Transverse colon (tissue), 3 donors: ENCODE measurements at regions not wholly inside any gene's neighbourhood (a gene's known extent, or its start where the extent isn't known, plus 50 kb on each side); places are given as distances from the start of the nearest gene placed in this dataset.

Experiments
- CTCF ChIP-seq, 5 experiments: fragments of 200-600 bp in 3 of 5; fragments of 450-650 bp in 2 of 5; sonication (generic) in 3 of 5; IDR thresholded peaks; 1 replicate in 2 of 5; 2 replicates in 3 of 5; pipeline ENCODE4 v1.5.1; 2016 to 2017; ENCODE audit warnings: antibody characterized with exemption in 5 of 5, inconsistent platforms in 3 of 5, mild to moderate bottlenecking in 2 of 5, moderate library complexity in 1 of 5
- EP300 ChIP-seq: sonication (generic); formaldehyde crosslinking; IDR thresholded peaks from one replicate; pipeline ENCODE4 v1.6.1; 2017; ENCODE audit warnings: antibody characterized with exemption, low read depth
- POLR2A ChIP-seq: fragments of 450-650 bp; IDR thresholded peaks from one replicate; pipeline ENCODE4 v1.6.1; 2016; ENCODE audit warnings: antibody characterized with exemption, mild to moderate bottlenecking, moderate library complexity

GRCh38 chr5:124104344-124104743 is 592.4 kb downstream of the CSNK1G3 start:
- TF ChIP-seq CTCF (IDR thresholded peaks at IDR 0.05) (no peak), POLR2A (no peak), EP300 (no peak)
